ENCODE measurements at regions not wholly inside any gene's neighbourhood (a gene's known extent, or its start where the extent isn't known, plus 50 kb on each side); places are given as distances from the start of the nearest gene placed in this dataset.

DNA sequence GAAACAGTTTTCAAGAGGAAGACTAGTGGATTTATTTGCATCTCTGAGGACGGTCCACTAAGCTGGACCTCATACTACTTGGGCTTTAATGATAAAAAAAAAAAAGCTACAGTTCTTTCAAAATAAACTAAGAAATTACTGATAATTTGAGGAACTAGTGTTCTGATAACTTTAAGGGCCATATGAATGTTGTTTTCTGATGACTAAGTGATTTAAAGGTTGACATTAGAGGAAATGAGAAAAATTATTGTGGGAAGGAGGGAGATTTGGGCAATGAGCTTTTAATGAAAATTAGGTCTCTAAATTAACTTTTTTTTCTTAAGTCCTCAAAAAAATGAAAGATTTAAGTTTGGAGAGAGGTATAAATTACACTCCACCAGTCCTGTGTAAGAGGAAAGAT is 60.8 kb upstream of the IL2 start:
- no peaks in the 10 kb centered on the region for H3K4me1 ChIP-seq
- CTCF ChIA-PET = no interaction called here
- no peak for DNase-seq (ENCODE audit: low read depth in 1 of 2, low spot score in 1 of 2)
- POLR2A ChIA-PET = no interaction called here
- no peak for FAIRE-seq
- no peaks in the 10 kb centered on the region for H3K9me3 ChIP-seq
- peak; percentile 43 for TF ChIP-seq MAFK (IDR thresholded peaks at IDR 0.05; ENCODE audit: partially characterized antibody)
- no peak for TF ChIP-seq FOXS1 (CRISPR knock-in tag; IDR thresholded peaks at IDR 0.05)
- TF ChIP-seq RCOR1 (IDR thresholded peaks at IDR 0.05; ENCODE audit: low read depth, low read length) = no peak
- TF ChIP-seq ZNF302 (CRISPR knock-in tag; IDR thresholded peaks at IDR 0.05) = no peak
- no peak for TF ChIP-seq RFX5 (IDR thresholded peaks at IDR 0.05)
- no peak for ATAC-seq
- H3K4me3 ChIP-seq = no peak overlapping the region
- H3K4me2 ChIP-seq = no peak overlapping the region
- no peak overlapping the region for H3K27ac ChIP-seq
- WGBS (ENCODE audit: missing lambda C conversion rate) = 43% methylated on average over 1 of the region's 1 CpG

DNA sequence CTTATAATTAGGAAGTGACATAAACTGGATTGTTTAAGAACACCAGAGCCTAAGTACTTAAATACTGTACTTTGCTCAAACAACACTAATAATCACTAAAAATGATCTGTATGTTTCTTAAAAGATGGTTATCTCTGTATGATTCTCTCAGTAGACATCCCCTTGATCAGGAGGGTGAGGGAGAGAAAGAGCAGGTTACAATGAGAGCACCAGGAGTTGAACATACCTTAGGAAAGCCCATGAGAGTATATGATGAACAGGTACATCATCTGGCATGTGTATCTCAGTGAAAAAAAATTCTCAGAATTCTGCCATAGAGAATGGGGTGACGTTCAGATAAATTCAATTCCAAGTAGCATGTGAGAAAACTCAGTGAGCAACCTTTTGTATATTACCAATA is 59.9 kb upstream of the IL2 start:
- Histone ChIP-seq H3K4me2 (no peak overlapping the region), H3K4me3 (no peak overlapping the region), H3K9me3 (no peaks in the 10 kb centered on the region), H3K4me1 (no peaks in the 10 kb centered on the region), H3K27ac (no peak overlapping the region)
- ATAC-seq (no peak), FAIRE-seq (no peak), DNase-seq (ENCODE audit: low read depth in 1 of 2, low spot score in 1 of 2) (no peak)
- ChIA-PET CTCF (no interaction called here), POLR2A (no interaction called here)
- 5% methylated on average over 1 of the region's 1 CpG for WGBS (ENCODE audit: missing lambda C conversion rate)
- no peak for TF ChIP-seq HOXA7 (CRISPR knock-in tag; IDR thresholded peaks at IDR 0.05)
- TF ChIP-seq, protein P1, sequence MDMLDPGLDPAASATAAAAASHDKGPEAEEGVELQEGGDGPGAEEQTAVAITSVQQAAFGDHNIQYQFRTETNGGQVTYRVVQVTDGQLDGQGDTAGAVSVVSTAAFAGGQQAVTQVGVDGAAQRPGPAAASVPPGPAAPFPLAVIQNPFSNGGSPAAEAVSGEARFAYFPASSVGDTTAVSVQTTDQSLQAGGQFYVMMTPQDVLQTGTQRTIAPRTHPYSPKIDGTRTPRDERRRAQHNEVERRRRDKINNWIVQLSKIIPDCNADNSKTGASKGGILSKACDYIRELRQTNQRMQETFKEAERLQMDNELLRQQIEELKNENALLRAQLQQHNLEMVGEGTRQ (IDR thresholded peaks at IDR 0.05) = no peak
- no peak for TF ChIP-seq KDM1A (IDR thresholded peaks at IDR 0.05; ENCODE audit: low read depth)
- no peak for TF ChIP-seq HEYL (CRISPR knock-in tag; IDR thresholded peaks at IDR 0.05)
- no peak for TF ChIP-seq RARB (CRISPR knock-in tag; IDR thresholded peaks at IDR 0.05)
- TF ChIP-seq, protein P2, sequence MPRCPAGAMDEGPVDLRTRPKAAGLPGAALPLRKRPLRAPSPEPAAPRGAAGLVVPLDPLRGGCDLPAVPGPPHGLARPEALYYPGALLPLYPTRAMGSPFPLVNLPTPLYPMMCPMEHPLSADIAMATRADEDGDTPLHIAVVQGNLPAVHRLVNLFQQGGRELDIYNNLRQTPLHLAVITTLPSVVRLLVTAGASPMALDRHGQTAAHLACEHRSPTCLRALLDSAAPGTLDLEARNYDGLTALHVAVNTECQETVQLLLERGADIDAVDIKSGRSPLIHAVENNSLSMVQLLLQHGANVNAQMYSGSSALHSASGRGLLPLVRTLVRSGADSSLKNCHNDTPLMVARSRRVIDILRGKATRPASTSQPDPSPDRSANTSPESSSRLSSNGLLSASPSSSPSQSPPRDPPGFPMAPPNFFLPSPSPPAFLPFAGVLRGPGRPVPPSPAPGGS (IDR thresholded peaks at IDR 0.05) = no peak
- no peak for TF ChIP-seq JUNB (IDR thresholded peaks at IDR 0.05)
- TF ChIP-seq GATA3 (IDR thresholded peaks at IDR 0.05; ENCODE audit: borderline replicate concordance) = no peak
- TF ChIP-seq, protein P3, sequence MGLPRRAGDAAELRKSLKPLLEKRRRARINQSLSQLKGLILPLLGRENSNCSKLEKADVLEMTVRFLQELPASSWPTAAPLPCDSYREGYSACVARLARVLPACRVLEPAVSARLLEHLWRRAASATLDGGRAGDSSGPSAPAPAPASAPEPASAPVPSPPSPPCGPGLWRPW (IDR thresholded peaks at IDR 0.05) = no peak
- no peak for TF ChIP-seq HDAC2 (IDR thresholded peaks at IDR 0.05)
- TF ChIP-seq ESRRA (IDR thresholded peaks at IDR 0.05; ENCODE audit: borderline replicate concordance, low read length) = no peak
- no peak for TF ChIP-seq CHD4 (IDR thresholded peaks at IDR 0.05; ENCODE audit: borderline replicate concordance)
- no peak for TF ChIP-seq RNF2 (IDR thresholded peaks at IDR 0.05; ENCODE audit: borderline replicate concordance, low read depth)
- TF ChIP-seq EP300 (IDR thresholded peaks at IDR 0.05) = no peak
- no peak for TF ChIP-seq PHF8 (IDR thresholded peaks at IDR 0.05; ENCODE audit: borderline replicate concordance, low read depth)
- no peak for TF ChIP-seq EHF (CRISPR knock-in tag; IDR thresholded peaks at IDR 0.05)

DNA sequence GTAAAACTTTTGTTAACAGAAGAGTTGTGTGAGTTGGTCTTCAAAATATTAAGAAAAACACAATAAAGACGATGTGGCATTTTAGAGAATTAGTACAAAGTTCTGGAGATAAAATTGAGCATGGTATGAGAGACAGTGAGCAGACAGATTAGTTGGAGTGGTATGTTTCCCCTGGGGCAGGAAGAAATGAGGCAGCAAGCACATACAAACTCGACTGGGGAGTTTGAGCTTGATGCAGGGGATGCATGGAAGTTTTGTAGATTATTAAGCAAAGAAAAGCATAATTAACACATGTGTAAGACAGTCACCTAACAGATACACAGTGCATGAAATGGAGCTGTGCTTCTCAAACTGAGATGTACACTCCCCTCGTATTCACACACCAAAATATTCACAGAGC is 58.1 kb upstream of the IL2 start:
- no peak for DNase-seq (ENCODE audit: low read depth in 1 of 2, low spot score in 1 of 2)
- FAIRE-seq = no peak
- CTCF ChIA-PET = interaction anchor here (1.3 kb wide), 1 partner anchor 63 kb away, joined by 3 read pairs; no protein-coding TSS in a partner anchor
- H3K4me2 ChIP-seq = no peak overlapping the region
- no peak overlapping the region for H3K4me3 ChIP-seq
- ATAC-seq = no peak
- H3K4me1 ChIP-seq = no peaks in the 10 kb centered on the region
- 7% methylated on average over 3 of the region's 3 CpGs for WGBS (ENCODE audit: missing lambda C conversion rate)
- POLR2A ChIA-PET = no interaction called here
- no peak overlapping the region for H3K27ac ChIP-seq
- no peaks in the 10 kb centered on the region for H3K9me3 ChIP-seq
- no peak for TF ChIP-seq MAFK (IDR thresholded peaks at IDR 0.05; ENCODE audit: partially characterized antibody)
- TF ChIP-seq, protein P4, sequence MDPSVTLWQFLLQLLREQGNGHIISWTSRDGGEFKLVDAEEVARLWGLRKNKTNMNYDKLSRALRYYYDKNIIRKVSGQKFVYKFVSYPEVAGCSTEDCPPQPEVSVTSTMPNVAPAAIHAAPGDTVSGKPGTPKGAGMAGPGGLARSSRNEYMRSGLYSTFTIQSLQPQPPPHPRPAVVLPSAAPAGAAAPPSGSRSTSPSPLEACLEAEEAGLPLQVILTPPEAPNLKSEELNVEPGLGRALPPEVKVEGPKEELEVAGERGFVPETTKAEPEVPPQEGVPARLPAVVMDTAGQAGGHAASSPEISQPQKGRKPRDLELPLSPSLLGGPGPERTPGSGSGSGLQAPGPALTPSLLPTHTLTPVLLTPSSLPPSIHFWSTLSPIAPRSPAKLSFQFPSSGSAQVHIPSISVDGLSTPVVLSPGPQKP (IDR thresholded peaks at IDR 0.05; ENCODE audit: low read depth, low read length) = no peak
- TF ChIP-seq SREBF2 (IDR thresholded peaks at IDR 0.05) = no peak
- no peak for TF ChIP-seq POLR2AphosphoS2 (conservative IDR thresholded peaks at IDR 0.05; ENCODE audit: low read length)
- no peak for TF ChIP-seq FOSL2 (IDR thresholded peaks at IDR 0.05)
- TF ChIP-seq FOSL2 (CRISPR knock-in tag; IDR thresholded peaks at IDR 0.05) = no peak
- TF ChIP-seq MAZ (IDR thresholded peaks at IDR 0.05; ENCODE audit: borderline replicate concordance, low read depth, low read length) = no peak
- TF ChIP-seq ZSCAN20 (CRISPR knock-in tag; IDR thresholded peaks at IDR 0.05) = no peak
- TF ChIP-seq BHLHE40 (IDR thresholded peaks at IDR 0.05; ENCODE audit: low read depth, low read length) = no peak
- no peak for TF ChIP-seq ZFP36 (IDR thresholded peaks at IDR 0.05; ENCODE audit: borderline replicate concordance, partially characterized antibody)
- TF ChIP-seq, protein P1 (IDR thresholded peaks at IDR 0.05) = no peak
- no peak for TF ChIP-seq HOXA7 (CRISPR knock-in tag; IDR thresholded peaks at IDR 0.05)
- no peak for TF ChIP-seq TP53 (CRISPR knock-in tag; IDR thresholded peaks at IDR 0.05)
- no peak for TF ChIP-seq SMC3 (IDR thresholded peaks at IDR 0.05)
- no peak for TF ChIP-seq RNF2 (IDR thresholded peaks at IDR 0.05; ENCODE audit: borderline replicate concordance, low read depth)
